IMR-90 (cell line): ENCODE measurements at regions not wholly inside any gene's neighbourhood (a gene's known extent, or its start where the extent isn't known, plus 50 kb on each side); places are given as distances from the start of the nearest gene placed in this dataset.

ENCODE experiments used
- ATAC-seq: fragments of 200-7000 bp; cut with Tn5 transposase; 2 replicates; pipeline ENCODE4 v1.9.1; 2020; ENCODE audit warnings: low read depth, mild to moderate bottlenecking, moderate library complexity
- BruUV-seq: library from RNA; stranded (reverse); fragments of 400-500 nt; replicated peaks from 2 replicates; lab custom pipeline; 2021; lab: Mats Ljungman, UMichigan
- CTCF ChIA-PET: fragments of 300-600 bp; formaldehyde crosslinking; extraction: SDS; loops from one replicate; lab custom pipeline; 2021; ENCODE audit warnings: antibody characterized with exemption; lab: Yijun Ruan, JAX
- POLR2A ChIA-PET: fragments of 300-600 bp; sonication (Branson Sonifier 250); formaldehyde crosslinking; loops from one replicate; lab custom pipeline; 2022; ENCODE audit warnings: antibody characterized with exemption; ENCODE audit not compliant: unreplicated experiment; lab: Charles Lee
- DNase-seq: peaks from one replicate; pipeline ENCODE4 v3.0.0; 2013
- H2AFZ ChIP-seq: replicated peaks from 2 replicates; pipeline ENCODE3; 2013; ENCODE audit warnings: low read length, mild to moderate bottlenecking; ENCODE audit not compliant: poor library complexity
- H2AK5ac ChIP-seq: 2 replicates; pipeline ENCODE4 v1.6.1; 2013; ENCODE audit warnings: low read depth, low read length, inconsistent platforms
- H2AK9ac ChIP-seq: replicated peaks from 2 replicates; pipeline ENCODE3; 2013; ENCODE audit warnings: mild to moderate bottlenecking, low read depth, low read length, moderate library complexity; ENCODE audit not compliant: poor library complexity
- H2BK120ac ChIP-seq: 2 replicates; pipeline ENCODE4 v1.6.1; 2013; ENCODE audit warnings: low read depth, low read length, inconsistent platforms
- H2BK15ac ChIP-seq: 3 replicates; pipeline ENCODE4 v1.6.1; 2013; ENCODE audit warnings: low read depth, low read length, inconsistent platforms
- H2BK20ac ChIP-seq: 2 replicates; pipeline ENCODE4 v1.6.1; 2013; ENCODE audit warnings: low read depth, mild to moderate bottlenecking, inconsistent platforms, low read length, moderate library complexity
- H2BK5ac ChIP-seq: 2 replicates; pipeline ENCODE4 v1.6.1; 2013; ENCODE audit warnings: mild to moderate bottlenecking, low read depth, low read length, inconsistent platforms; ENCODE audit not compliant: poor library complexity, severe bottlenecking
- H3K14ac ChIP-seq: replicated peaks from 2 replicates; pipeline ENCODE4 v1.6.1; 2013; ENCODE audit warnings: low read depth, low read length, inconsistent platforms
- H3K18ac ChIP-seq: 2 replicates; pipeline ENCODE4 v1.6.1; 2013; ENCODE audit warnings: low read depth, low read length, control low read depth
- H3K23ac ChIP-seq: 2 replicates; pipeline ENCODE4 v1.6.1; 2013; ENCODE audit warnings: low read depth, low read length, inconsistent platforms
- H3K27ac ChIP-seq: 2 replicates; pipeline ENCODE4 v1.5.1; 2013; ENCODE audit warnings: mild to moderate bottlenecking, control low read depth, low read length; ENCODE audit not compliant: insufficient read depth
- H3K27me3 ChIP-seq: 2 replicates; pipeline ENCODE4 v1.6.1; 2013; ENCODE audit warnings: low read length; ENCODE audit not compliant: control insufficient read depth, insufficient read depth
- H3K36me3 ChIP-seq: 2 replicates; pipeline ENCODE4 v1.6.1; 2013; ENCODE audit warnings: low read length, mixed read lengths; ENCODE audit not compliant: control insufficient read depth, insufficient read depth
- H3K4ac ChIP-seq: 2 replicates; pipeline ENCODE4 v1.6.1; 2013; ENCODE audit warnings: low read depth, low read length, inconsistent platforms
- H3K4me1 ChIP-seq: 2 replicates; pipeline ENCODE4 v1.6.1; 2013; ENCODE audit warnings: low read length, mixed read lengths; ENCODE audit not compliant: control insufficient read depth, insufficient read depth
- H3K4me2 ChIP-seq: 2 replicates; pipeline ENCODE4 v1.6.1; 2013; ENCODE audit warnings: low read depth, mild to moderate bottlenecking, control low read depth, low read length, moderate library complexity
- H3K4me3 ChIP-seq: 2 replicates; pipeline ENCODE4 v1.5.1; 2013; ENCODE audit warnings: low read depth, mild to moderate bottlenecking, control low read depth, low read length, moderate library complexity; ENCODE audit not compliant: insufficient read depth
- H3K56ac ChIP-seq: 2 replicates; pipeline ENCODE4 v1.6.1; 2013; ENCODE audit warnings: low read length, inconsistent platforms; ENCODE audit not compliant: insufficient read depth; ENCODE audit errors: extremely low read depth
- H3K79me1 ChIP-seq, 2 experiments: 2 replicates each; pipeline ENCODE4 v1.6.1; 2013; ENCODE audit warnings: low read length in 2 of 2, inconsistent platforms in 1 of 2, low read depth in 1 of 2
- H3K9ac ChIP-seq: 2 replicates; pipeline ENCODE4 v1.6.1; 2013; ENCODE audit warnings: low read depth, low read length, control low read depth
- H3K9me1 ChIP-seq: 2 replicates; pipeline ENCODE4 v1.6.1; 2013; ENCODE audit warnings: low read length, inconsistent platforms; ENCODE audit not compliant: insufficient read depth
- H3K9me3 ChIP-seq: 2 replicates; pipeline ENCODE4 v1.6.1; 2013; ENCODE audit warnings: low read length; ENCODE audit not compliant: control insufficient read depth, insufficient read depth
- H4K20me1 ChIP-seq: 2 replicates; pipeline ENCODE4 v1.6.1; 2013; ENCODE audit warnings: low read length, inconsistent platforms; ENCODE audit not compliant: insufficient read depth
- H4K5ac ChIP-seq: 2 replicates; pipeline ENCODE4 v1.6.1; 2013; ENCODE audit warnings: mild to moderate bottlenecking, low read depth, low read length, control low read depth
- H4K8ac ChIP-seq, 2 experiments: 2 replicates each; pipeline ENCODE4 v1.6.1; 2013; ENCODE audit warnings: low read depth in 2 of 2, low read length in 2 of 2, control low read depth in 1 of 2, inconsistent platforms in 1 of 2
- H4K91ac ChIP-seq: 2 replicates; pipeline ENCODE4 v1.6.1; 2013; ENCODE audit warnings: low read depth, low read length, inconsistent platforms; ENCODE audit not compliant: insufficient read depth
- CEBPB ChIP-seq: IDR thresholded peaks from 2 replicates; pipeline ENCODE4 v1.6.1; 2012; ENCODE audit warnings: low read depth, low read length, improper control_type of control experiment
- CHD1 ChIP-seq: IDR thresholded peaks from 2 replicates; pipeline ENCODE4 v1.6.1; 2012; ENCODE audit warnings: low read depth, low read length, improper control_type of control experiment
- CTCF ChIP-seq: conservative IDR thresholded peaks from 2 replicates; pipeline ENCODE4 v1.5.1; 2012; ENCODE audit warnings: mild to moderate bottlenecking, low read depth, low read length, improper control_type of control experiment
- FOS ChIP-seq: fragments of 150-350 bp; IDR thresholded peaks from 2 replicates; pipeline ENCODE4 v1.6.1; 2016; ENCODE audit warnings: low read depth, low read length
- MAZ ChIP-seq: IDR thresholded peaks from 2 replicates; pipeline ENCODE4 v1.6.1; 2012; ENCODE audit warnings: low read depth, mild to moderate bottlenecking, low read length, improper control_type of control experiment, moderate library complexity, borderline replicate concordance
- NFE2L2 ChIP-seq: fragments of 150-350 bp; IDR thresholded peaks from 2 replicates; pipeline ENCODE4 v1.6.1; 2016; ENCODE audit warnings: low read depth, mild to moderate bottlenecking, low read length
- POLR2A ChIP-seq: IDR thresholded peaks from 2 replicates; pipeline ENCODE4 v1.6.1; 2012; ENCODE audit warnings: mild to moderate bottlenecking, low read depth, low read length
- RCOR1 ChIP-seq: IDR thresholded peaks from 2 replicates; pipeline ENCODE4 v1.6.1; 2012; ENCODE audit warnings: mild to moderate bottlenecking, low read length, improper control_type of control experiment; ENCODE audit not compliant: insufficient replicate concordance
- RFX5 ChIP-seq: IDR thresholded peaks from 2 replicates; pipeline ENCODE4 v1.8.0; 2012; ENCODE audit warnings: low read depth, mild to moderate bottlenecking, low read length, moderate library complexity
- USF2 ChIP-seq: fragments of 150-350 bp; IDR thresholded peaks from 2 replicates; pipeline ENCODE4 v1.6.1; 2017; ENCODE audit warnings: mild to moderate bottlenecking, antibody characterized with exemption, low read length, low read depth
- WGBS, 2 experiments: methylation state at CpG; one replicate each; pipeline versions ENCODE4 v1.1.5 to v1.1.7; 2013; ENCODE audit warnings: missing lambda C conversion rate in 2 of 2; ENCODE audit not compliant: insufficient read length in 1 of 2; ENCODE audit errors: extremely low coverage in 2 of 2; 5-methylcytosine and 5-hydroxymethylcytosine counted together
- dilution Hi-C: fragments of 300-500 bp; cut with HindIII; formaldehyde crosslinking; loops from one replicate; pipeline ENCODE4 v1.14.3; 2018; ENCODE audit warnings: low sequenced_read_pairs; ENCODE audit not compliant: unreplicated experiment
- in situ Hi-C: fragments of 300-500 bp; cut with MboI; formaldehyde crosslinking; loops from 3 replicates; pipeline ENCODE4 v1.14.3; 2019; ENCODE audit warnings: low sequenced_read_pairs, inconsistent platforms, mixed read lengths
- intact Hi-C: fragments of 100-400 bp; cut with micrococcal nuclease; formaldehyde crosslinking; loops from 2 replicates; pipeline ENCODE4 v1.10.0; 2022
- TF ChIP-seq, protein P1 (sequence below): fragments of 150-350 bp; IDR thresholded peaks from 2 replicates; pipeline ENCODE4 v1.6.1; 2016; ENCODE audit warnings: low read depth, mild to moderate bottlenecking, low read length, moderate library complexity, borderline replicate concordance

DNA sequence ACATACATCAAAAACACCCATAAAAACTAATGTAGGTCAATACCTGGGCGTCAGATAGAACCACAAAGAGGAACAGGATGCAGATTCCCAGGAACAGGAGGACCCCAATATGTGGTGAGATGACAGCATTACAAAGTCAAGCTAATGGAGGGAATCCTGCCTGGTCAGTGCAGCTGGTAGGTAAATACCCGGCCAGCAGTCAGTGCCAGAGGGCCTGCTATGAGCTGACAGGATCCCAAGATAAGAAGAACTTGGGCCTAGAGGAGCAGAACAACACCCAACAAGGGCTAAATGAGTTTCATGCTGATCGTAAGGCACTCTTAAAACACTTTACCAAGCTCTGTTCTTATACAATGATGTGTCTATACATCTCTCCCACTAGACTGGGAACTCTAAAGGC, 61.2 kb upstream of the KCNMB2 start:
- CTCF ChIA-PET, result interaction anchor here (0.6 kb wide), 1 partner anchor 264 kb away, joined by 3 read pairs; no protein-coding TSS in a partner anchor
- Histone ChIP-seq H3K27ac (no peak overlapping the region), H4K8ac (no peak overlapping the region), H3K27me3 (no peaks in the 10 kb centered on the region), H3K4me3 (no peak overlapping the region), H2BK20ac (no peak overlapping the region), H3K9ac (no peak overlapping the region), H3K4ac (no peak overlapping the region), H3K9me1 (no peaks in the 10 kb centered on the region), H2AK5ac (no peak overlapping the region), H2AFZ (no peak overlapping the region), H3K23ac (no peak overlapping the region), H4K20me1 (no peaks in the 10 kb centered on the region), H3K9me3 (no peaks in the 10 kb centered on the region), H2BK5ac (no peak overlapping the region), H2BK15ac (no peak overlapping the region), H3K14ac (no peak overlapping the region), H3K79me1 (no peaks in the 10 kb centered on the region), H3K36me3 (no peaks in the 10 kb centered on the region), H3K18ac (no peak overlapping the region), H3K56ac (no peak overlapping the region), H3K4me1 (no peaks in the 10 kb centered on the region), H4K5ac (no peak overlapping the region), H2AK9ac (no peak overlapping the region), H2BK120ac (no peak overlapping the region), H3K4me2 (no peak overlapping the region), H4K91ac (no peak overlapping the region)
- in situ Hi-C loops, result no loop called here
- 43% methylated on average over 1 of the region's 3 CpGs; no CpG with 5 or more reads in 1 of the 2 experiments for WGBS, 2 experiments
- dilution Hi-C loops, result no loop called here
- POLR2A ChIA-PET, result no interaction called here
- ATAC-seq (no peak), DNase-seq (no peak)
- BruUV-seq, result no TSS peak
- intact Hi-C loops, result no loop called here
- TF ChIP-seq MAZ, result no peak
- no peak for TF ChIP-seq RCOR1
- TF ChIP-seq CTCF, result no peak
- TF ChIP-seq CHD1, result no peak
- no peak for TF ChIP-seq POLR2A
- no peak for TF ChIP-seq FOS
- TF ChIP-seq, protein P1, sequence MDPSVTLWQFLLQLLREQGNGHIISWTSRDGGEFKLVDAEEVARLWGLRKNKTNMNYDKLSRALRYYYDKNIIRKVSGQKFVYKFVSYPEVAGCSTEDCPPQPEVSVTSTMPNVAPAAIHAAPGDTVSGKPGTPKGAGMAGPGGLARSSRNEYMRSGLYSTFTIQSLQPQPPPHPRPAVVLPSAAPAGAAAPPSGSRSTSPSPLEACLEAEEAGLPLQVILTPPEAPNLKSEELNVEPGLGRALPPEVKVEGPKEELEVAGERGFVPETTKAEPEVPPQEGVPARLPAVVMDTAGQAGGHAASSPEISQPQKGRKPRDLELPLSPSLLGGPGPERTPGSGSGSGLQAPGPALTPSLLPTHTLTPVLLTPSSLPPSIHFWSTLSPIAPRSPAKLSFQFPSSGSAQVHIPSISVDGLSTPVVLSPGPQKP, result no peak
- TF ChIP-seq RFX5, result no peak
- TF ChIP-seq NFE2L2, result no peak
- no peak for TF ChIP-seq USF2
- TF ChIP-seq CEBPB, result no peak
